Epidermal melanocyte (primary cell): ENCODE measurements at regions not wholly inside any gene's neighbourhood (a gene's known extent, or its start where the extent isn't known, plus 50 kb on each side); places are given as distances from the start of the nearest gene placed in this dataset.

Source experiments
- DNase-seq: peaks from one replicate; pipeline ENCODE4 v3.0.0; 2011; ENCODE audit warnings: low spot score; ENCODE audit not compliant: insufficient read length

- DNase-seq: no peak
Measured at GRCh38 chr2:104388296-104388695, 465.6 kb upstream of the POU3F3 start.

- DNase-seq: no peak
Measured at GRCh38 chr2:104402825-104403224, 451.1 kb upstream of the POU3F3 start.

GRCh38 chr2:104404526-104404925 lies 449.4 kb upstream of the POU3F3 start:
- DNase-seq: no peak

- DNase-seq: no peak
Measured at GRCh38 chr2:104405623-104406022, 448.3 kb upstream of the POU3F3 start.

- no peak for DNase-seq
Measured at GRCh38 chr2:104406261-104406726, 447.6 kb upstream of the POU3F3 start.

- DNase-seq: no peak
Measured at GRCh38 chr2:104407641-104408040, 446.3 kb upstream of the POU3F3 start.

GRCh38 chr2:104408266-104408665 lies 445.6 kb upstream of the POU3F3 start:
- no peak for DNase-seq

- no peak for DNase-seq
Measured at GRCh38 chr2:104410136-104410535, 443.8 kb upstream of the POU3F3 start.

GRCh38 chr2:104412384-104412783 lies 441.5 kb upstream of the POU3F3 start:
- no peak for DNase-seq

- DNase-seq: no peak
Measured at GRCh38 chr2:104413890-104414289, 440.0 kb upstream of the POU3F3 start.

GRCh38 chr2:104415284-104415683 lies 438.6 kb upstream of the POU3F3 start:
- no peak for DNase-seq

- DNase-seq: no peak
Measured at GRCh38 chr2:104416339-104417000, 437.4 kb upstream of the POU3F3 start.

GRCh38 chr2:104420420-104420819 lies 433.5 kb upstream of the POU3F3 start:
- no peak for DNase-seq

GRCh38 chr2:104420953-104421352 lies 433.0 kb upstream of the POU3F3 start:
- no peak for DNase-seq

GRCh38 chr2:104425850-104426595 lies 427.9 kb upstream of the POU3F3 start:
- DNase-seq: no peak

- DNase-seq: no peak
Measured at GRCh38 chr2:104428155-104428554, 425.8 kb upstream of the POU3F3 start.

- DNase-seq: no peak
Measured at GRCh38 chr2:104429639-104430358, 424.1 kb upstream of the POU3F3 start.

- DNase-seq: no peak
Measured at GRCh38 chr2:104430359-104430740, 423.6 kb upstream of the POU3F3 start.

- DNase-seq: no peak
Measured at GRCh38 chr2:104430852-104431251, 423.1 kb upstream of the POU3F3 start.

GRCh38 chr2:104431701-104432121 lies 422.2 kb upstream of the POU3F3 start:
- DNase-seq: no peak

GRCh38 chr2:104432401-104432800 lies 421.5 kb upstream of the POU3F3 start:
- no peak for DNase-seq

- DNase-seq: no peak
Measured at GRCh38 chr2:104432991-104433390, 420.9 kb upstream of the POU3F3 start.
